Pons (tissue), 1 donor: ENCODE measurements at regions not wholly inside any gene's neighbourhood (a gene's known extent, or its start where the extent isn't known, plus 50 kb on each side); places are given as distances from the start of the nearest gene placed in this dataset.

ENCODE experiments used
- DNase-seq: peaks from one replicate; pipeline ENCODE4 v3.0.0-alpha.2; 2016; ENCODE audit warnings: low spot score

DNA sequence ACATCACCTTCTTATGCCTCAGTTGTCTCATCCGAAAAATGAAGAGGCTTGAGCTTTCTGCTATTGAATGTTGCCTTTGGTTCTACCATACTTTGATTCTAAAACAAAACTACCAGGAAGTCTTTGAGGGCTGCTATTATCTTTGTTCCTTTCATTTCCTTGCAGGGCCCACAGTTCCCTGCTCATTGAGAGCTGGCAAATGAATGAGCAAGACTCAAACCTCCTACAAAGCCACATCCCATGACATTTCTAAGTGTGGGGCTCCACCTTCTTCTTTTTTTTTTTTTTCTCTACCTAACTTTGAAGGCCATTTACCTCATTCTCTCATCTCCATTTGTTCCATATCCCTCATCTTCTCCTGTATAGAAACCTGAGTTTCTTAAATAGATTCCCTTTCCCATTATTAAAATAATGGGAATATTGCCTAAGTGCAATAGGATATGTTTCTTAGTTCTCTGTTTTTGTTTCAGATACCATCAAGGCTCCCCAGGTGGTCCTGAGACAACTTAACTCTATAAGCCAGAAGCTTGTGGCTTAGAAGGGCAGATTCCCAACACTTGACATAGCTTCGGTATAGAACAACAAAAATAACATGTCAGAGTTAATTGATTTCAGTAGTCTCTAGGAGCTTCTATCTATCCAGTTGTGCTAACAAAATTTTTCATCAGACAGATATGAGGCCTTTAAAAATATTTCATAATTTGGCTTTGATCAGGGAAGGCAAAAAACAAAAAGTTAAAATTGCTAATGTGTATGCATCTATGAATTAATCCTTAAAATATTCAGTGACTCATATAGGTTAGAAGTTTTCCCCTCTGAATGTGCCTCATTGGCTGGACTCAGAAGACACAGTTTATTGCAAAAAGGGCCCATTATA is 951.6 kb downstream of the TUSC7 start:
- no peak for DNase-seq

DNA sequence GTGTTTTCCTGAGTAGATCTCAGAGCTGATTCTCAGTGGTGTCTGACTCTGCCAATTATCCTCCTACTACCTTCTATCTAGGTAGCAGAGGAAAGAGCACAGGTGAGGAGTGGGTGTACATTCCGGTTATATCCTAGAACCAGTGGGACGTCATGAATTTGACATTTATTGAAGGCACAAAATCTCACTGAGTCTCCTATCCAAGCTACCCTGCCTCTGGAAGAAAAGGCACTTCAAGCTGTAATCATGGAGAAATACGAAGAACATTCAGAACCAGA is 952.2 kb downstream of the TUSC7 start:
- DNase-seq = no peak

DNA sequence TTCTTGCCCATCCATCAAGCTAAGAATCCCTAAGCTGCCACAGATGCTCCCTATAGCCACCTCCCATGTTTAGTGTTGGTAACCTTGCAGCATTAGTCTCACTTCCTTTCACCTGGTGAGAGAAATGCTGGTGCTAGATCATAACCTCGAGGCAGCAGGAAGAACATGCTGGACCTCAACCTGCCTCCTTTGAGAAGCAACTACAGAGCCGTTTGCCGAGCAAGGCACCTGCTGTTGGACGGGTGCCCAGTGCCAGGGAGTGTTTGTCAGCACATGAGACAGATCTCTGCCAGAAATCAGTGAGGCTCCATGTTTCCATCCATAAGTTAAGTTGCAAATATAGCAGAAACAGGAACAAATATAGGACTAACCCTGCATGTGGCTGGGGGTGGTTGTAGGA is 955.7 kb downstream of the TUSC7 start:
- DNase-seq = no peak

DNA sequence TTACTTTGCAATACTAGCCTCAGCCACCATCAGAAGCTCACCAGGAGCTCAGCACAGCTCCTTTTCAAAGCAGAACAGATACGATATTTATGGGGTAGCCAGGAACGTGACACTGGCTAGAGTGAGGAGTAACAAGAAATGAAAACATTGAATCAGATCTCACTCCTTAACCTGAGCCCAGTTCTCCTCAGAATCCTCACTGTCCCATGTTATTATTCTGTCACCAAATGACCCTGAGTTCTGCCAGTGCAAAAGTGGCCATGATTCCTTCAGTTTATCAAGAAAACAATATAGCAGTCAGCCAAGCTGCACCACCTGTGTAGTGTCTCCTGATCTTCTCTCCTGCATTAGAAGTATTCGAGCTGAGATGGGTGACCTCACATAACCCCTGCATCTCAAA is 956.7 kb downstream of the TUSC7 start:
- no peak for DNase-seq

DNA sequence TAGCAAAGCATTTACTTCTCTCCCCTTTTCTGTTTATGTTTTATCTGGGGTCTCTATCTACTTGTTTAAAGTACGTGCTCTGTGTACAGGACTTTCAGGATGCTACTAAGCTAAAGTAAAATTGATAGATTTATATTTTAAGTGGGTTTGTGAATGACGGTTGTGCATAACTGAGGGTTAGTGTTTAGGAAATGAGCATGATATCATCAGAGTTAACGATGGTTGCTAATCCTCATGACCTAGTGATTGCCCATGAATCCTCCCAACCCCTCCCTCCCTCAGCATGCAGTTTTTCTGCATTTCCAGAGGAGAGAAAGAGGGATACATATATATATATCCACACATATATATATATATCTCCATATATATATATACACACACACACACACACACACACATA is 957.2 kb downstream of the TUSC7 start:
- no peak for DNase-seq

DNA sequence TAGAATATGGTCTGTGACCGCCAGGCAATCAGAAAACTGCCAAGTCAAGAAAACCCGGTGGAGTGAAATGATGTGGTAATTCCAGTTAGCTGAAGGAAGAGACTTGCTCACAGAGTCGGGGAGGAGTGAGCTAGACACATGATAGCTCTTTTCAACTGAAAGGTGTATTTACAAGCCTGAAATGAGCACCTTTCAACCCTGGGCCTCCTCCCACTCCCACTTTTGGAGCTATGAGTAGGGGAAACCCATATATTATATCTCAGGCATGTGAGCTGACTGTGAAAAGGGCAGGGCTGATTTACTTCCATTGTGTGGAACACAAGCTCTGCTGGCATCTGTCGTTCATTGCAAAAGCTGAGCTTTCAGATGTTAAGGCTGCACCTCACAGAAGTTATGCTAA is 960.2 kb downstream of the TUSC7 start:
- no peak for DNase-seq

DNA sequence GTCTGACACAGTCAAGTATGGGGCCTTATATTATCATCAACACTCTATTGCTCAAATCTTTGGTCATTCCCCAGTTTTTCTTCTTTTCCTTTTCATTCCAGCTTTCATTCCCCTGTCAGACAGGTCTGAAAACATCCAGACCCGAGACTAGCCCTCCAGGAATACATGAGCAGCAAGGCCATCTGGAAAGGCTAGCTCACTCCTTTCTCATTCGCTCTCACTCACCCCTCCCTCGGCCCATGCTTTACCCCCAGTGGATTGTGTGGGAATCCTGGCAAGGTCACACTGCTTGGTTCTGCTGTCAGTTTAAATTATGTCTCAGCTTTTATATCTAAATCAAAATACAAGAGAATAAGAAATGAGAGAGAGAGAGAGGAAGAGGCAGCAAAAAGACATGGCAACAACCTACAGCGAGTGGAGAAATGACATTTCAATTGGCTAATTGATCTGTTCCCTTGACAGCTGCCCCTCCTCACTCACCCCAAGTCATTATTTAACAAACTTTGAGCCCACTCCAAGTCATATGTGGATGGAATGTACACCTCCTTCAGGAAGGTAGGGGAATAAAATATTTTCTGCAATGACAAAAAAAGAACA is 962.2 kb downstream of the TUSC7 start:
- DNase-seq = no peak

DNA sequence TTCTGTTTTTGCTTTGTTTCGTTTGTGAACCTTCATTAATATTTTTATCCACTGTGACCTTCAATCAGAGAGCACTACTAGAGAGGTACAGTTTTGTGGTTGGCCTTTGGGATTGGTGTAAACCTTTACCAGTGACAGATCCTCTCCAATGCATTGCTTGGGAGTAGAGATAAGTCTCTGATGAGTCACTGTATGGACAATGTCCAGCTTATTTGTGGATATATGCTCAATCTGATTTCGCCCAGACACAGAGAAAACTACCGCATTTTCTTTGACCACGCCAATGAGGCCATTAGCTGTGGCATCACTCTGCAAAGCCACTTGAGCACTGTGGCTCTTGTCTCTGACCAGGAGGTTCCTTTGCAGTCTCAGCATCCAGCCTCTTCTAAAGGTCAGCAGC is 964.7 kb downstream of the TUSC7 start:
- DNase-seq = no peak

DNA sequence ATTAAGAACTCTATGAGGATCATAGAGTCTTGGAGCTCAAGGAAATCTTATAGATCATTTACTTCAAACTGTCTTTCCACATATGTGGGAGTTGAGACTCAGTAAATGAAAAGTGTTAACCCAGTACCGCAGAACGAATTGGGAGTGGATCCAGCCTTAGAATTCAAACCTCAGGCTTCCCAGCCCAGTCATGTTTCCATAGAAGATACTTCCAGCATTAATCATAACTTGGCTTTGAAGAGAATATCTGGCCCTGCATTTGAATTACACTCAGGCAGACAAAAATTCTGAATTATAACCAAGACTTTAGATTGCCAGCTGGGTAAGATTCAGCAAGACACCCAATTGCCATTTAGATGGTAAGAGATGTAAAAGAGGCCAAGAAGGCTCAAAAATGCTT is 972.0 kb downstream of the TUSC7 start:
- DNase-seq = no peak

DNA sequence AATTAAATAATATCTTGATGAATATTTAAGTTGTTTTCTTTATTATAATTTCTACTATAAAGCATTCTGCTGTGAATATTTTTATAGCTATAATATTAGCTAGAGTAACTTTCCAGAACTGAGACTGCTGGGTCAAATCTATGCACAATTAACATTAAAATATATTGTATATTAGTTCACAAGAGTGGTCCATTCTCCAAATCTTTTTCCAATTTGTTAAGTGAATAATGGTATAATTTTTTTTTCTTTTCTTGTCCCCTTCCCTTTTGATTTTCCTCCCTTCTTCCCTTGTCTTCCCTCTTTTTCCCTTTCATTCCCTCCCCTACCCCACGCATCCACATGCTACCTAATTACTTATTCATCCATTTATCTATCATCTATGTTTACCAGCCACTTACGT is 977.5 kb downstream of the TUSC7 start:
- DNase-seq = no peak

DNA sequence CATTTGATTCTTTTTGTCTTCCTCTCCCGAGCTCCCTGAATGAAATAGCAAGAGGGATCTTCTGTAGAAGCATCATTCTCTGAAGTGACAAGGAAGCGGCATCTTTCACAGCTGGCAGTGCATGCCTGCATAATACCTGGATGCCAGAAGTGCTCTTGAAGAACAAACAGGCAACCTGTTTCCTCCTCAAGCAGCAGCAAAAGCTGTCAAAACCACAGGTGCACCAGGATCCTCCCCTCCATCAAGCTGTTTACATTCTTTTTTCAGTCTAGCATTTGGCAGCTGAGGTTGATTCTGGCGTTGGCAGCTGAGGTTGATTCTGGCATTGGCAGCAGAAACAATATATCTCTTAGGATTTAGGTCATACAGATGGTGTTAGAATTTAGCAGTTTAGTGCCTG is 979.0 kb downstream of the TUSC7 start:
- peak; percentile 9 for DNase-seq

DNA sequence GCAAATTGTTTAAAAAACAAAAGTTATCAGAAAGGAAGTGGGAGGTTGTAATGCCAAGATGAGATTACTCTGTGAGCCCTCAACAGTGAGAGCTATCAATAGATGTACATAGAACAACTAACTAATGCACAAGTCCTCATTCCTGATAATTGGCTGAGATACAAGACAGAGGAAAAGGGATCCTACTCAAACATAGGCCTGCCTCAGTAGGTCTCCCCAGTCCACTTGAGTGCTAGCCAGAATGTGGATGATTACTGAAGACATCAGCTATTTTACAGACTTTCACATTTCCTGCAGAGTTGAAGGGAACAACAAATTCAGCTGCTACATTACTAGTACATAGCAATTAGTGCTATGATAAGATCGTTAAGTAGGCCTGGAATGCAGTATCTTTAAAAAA is 981.9 kb downstream of the TUSC7 start:
- DNase-seq = no peak

DNA sequence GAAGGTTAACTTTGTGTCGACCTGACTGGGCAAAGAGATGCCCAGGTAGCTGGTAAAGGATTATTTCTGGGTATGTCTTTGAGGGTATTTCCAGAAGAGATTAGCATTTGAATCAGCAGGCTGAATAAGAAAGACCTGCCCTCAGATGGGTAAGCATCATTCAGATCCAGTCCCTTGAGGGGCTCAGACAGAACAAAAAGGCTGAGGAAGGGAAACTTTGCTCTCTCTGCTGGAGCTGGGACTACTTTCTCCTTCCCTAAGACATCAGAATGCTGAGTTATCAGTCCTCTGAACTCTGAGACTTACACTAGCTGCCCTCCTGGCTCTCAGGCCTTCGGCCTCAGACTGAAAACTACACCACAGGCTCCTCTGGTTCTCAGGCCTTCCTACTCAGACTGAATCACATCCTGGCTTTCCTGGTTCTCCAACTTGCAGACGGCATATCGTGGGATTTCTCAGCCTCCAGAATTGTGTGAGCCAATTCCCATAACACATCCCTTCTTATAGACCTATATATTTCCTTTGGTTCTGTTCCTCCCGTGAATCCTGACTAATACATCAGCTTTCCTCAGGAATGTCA is 982.9 kb downstream of the TUSC7 start:
- DNase-seq = no peak

DNA sequence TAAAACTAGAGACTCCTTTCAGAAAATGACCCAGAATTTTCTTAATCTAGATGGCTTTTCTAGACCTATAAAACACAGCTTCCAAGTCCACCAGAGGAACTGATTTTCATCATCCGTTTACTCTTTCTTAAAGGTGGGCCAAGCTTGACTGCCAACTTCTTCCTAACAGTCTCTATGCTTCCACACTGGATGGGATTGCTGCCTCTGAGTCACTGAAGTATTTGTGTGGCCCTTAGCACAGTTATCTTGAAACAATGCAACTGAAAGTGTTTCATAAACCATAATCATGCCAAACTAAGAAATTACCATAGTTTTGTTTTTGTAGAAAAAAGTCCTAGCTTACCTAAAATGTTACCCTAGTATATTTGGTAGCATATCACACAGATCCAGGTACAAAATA is 985.7 kb downstream of the TUSC7 start:
- DNase-seq = no peak

DNA sequence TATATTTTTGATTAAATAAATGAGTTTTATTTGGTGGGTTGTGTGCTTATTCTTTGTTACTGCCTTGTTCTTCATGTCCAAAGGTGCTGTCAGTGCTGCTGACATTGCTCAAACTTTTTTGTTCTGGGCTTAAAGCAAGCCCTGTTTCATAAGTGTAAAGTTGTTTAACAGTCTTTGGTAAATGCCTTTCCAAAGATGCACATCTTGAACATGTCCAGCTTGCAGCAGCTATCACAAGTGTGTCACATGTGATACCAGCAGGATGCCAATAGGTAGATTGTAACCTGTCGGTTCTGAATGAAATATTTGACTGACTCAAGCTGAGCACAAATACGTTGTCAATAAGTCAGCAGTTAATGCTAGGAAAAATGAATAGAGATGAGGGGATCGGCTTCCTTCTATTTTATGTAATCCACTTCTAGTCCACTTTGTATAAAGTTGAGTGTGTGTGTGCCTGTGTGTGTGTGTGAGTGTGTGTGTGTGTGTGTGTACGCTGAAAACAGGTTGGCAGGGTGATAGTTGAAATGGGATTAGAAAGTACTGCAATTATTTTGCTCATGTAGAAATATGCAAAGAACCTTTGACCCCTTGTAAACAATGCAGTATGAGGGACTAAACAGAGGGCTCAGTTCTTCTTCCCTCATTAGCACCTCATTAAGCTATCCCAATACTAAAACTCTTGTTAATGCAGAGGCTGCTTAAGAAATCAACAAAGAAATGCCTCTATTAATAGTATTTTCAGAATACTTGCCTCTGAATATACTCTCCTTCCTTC is 986.5 kb downstream of the TUSC7 start:
- no peak for DNase-seq

DNA sequence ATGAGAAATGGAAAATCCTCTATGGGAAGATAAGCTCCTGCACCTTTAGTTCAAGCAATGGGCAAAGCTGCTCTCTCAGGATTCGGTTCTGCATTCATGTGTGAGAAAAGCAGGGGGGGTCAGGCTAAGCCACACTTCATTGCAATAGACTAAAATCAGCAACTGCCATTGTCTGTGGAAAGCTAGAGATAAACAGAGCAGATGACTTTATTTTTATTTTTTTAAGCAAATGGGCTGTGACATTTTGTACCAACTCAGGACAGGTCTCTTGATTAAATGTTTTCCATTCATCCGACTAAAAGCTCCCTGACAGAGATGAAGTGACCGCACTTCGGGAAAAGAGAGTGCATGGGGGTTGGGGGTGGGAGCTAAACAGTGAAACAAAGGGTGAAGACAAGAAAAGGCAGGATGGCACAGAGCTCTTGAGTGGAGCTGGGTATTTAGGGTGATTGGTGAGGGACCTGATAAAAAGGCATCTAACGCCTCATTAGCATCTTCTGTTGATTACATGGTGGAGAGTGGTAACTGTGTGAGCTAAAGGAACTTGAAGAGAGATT is 987.4 kb downstream of the TUSC7 start:
- DNase-seq = no peak

DNA sequence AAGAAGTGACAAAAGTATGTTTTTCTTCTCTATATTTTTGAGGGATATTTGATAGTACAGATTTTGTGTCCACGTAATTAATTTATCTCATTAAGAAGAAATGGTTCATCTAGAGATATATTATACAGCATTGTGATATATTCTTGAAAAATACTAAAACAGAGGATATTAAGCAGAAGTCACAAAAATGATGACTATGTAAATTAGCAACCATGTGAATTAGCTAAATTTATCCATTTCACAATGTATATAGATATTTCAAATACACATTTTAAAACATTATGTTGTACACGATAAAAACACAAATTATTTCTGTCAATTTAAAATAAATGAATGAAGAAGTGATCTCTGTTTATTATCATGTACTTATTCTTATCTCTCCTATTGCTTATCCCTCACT is 989.5 kb downstream of the TUSC7 start:
- no peak for DNase-seq

DNA sequence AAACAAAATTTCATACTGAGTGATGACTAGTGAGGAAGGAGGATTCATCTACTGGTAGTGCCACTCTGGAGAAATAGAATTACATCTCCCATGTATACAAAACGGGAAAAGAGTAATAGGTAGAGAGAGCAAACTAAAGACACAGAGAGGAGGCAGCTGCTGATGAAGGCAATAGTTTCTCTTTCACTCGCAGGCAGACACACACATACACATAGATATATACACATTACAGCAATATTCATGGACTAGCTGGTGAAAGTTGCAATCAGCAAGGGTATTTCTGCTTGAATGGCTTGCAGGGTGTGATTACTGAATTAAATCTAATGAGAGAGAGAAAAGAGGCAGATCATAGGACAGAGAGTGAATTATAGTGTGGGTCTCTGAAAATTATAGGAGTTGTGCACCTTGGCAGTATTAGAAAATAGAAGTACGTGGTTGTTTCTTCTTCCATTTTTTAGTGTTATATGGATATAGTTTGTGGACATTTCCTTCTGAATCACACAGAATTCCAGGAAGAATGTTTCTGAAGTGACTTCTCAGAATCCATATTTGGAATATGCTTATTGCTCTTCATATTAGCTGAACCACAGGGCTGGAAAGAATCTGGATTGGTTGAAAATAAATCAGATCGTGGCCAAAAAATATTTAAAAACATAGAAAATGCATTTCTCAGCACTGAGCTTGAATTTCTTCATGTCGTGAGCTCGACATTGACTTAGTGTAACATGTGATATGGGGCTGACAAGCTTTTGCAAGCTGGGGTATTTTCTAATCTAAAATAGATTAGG is 991.2 kb downstream of the TUSC7 start:
- no peak for DNase-seq

DNA sequence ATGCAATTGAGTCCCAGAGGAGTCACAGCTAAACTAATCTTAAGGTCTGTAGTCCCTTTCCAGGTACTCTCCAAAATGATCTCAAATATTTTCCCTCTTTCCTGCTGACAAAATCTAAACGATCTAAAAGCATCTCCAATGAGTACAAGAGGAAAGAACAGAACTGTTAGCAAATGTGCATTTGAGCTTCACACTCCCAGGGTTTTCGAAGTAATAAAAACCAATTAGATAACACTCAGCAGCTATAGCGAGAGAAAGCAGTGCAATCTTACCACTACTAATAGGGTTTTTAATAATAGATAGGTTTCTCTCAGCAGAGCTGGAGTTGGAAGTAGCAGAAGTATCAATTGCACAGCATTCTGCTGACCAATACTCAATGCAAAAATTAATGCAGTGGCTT is 995.4 kb downstream of the TUSC7 start:
- DNase-seq = no peak

DNA sequence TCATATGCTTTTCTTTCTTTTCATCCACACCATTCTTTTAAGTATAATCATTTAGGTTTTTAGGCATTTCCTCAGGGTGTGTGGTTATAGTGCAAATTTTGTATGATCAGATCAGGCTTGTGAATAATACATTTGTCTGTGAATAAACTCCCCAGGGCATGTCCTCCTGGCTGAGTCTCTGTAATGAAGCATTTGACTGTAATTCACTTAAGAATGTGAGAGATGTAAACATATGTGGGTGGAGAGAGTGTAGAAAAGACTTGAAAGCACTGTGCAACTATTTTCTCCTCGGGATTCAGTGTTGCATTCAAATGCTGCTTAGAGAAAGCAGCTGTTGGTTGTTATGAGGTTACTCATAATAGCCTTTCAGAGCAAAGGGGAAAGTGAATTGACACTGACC is 996.5 kb downstream of the TUSC7 start:
- no peak for DNase-seq

DNA sequence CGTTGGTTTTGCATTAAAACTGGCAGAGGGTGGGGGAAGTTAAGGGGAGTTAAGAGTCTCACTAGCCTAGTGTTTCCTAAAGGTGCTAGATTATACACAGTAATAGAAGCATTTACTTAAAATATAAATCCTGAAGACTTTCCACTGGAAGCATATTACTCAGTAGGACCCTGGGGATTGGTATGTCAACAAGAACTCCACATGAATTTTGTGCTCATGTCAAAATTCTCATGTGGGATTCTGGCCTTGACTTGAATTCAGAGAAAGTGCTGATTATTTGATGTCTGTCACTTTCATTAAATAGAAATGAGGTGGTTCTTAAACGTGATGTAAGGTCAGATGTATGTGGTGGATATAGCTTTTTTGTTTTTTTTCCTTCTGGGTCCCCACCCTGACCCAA is 997.2 kb downstream of the TUSC7 start:
- DNase-seq = no peak

DNA sequence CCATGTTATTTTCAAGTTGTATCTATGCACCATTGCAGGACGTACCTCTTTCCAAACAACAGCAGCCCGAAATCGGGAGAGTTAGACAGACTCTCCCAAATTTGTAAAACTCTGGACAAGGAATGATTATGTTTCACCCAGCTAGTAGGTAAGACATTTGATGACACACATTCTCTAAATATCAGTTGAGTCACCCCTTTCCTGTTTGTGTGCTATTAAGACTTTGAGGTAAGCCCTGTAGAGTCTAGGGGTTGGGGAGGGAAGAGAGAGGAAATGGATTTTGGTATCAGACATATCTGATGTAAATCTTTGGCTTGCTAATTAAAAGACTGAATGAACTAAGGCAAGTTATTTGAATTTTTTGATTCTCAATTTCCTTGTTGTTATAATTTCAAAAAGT is 999.0 kb downstream of the TUSC7 start:
- DNase-seq = no peak
